ENCODE measurements at regions not wholly inside any gene's neighbourhood (a gene's known extent, or its start where the extent isn't known, plus 50 kb on each side); places are given as distances from the start of the nearest gene placed in this dataset.

DNA sequence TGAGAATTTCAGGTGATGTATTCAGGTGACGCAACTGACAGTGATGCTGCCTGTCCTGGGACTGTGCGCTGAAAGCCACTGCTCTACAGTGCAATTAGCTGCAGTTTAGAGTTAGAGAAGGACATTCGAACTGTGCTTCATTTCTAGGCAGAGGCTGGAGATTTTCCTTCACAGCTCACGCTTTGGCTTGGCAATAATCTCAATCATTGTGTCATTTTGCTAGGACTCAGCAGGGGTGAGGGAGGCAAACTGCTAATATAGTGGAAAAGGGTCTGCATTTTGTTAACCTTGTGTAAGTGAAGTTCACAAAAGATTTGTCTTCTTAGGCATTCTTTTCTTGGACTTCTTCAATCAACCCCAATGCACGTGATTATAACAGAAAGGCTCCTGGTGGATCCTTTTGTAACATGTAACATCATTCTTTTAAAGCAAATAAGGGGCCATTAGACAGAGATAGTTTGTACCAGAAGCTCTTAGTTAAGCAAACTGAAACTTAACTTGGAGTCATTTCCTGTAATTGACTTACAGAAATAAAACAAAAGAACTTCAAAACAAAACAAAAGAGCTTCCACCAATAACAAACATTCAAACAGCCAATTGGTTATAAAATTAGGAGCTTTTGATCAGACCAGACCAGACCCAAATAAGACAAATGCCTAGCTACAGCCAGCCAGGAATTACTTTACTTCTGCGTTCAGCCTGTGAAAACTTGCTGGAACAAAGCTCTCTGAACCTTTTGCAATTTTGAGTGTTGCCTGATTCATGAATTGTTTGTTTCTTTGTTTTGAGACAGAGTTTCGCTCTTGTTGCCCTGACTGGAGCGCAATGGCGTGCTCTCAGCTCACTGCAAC is 1376.3 kb upstream of the CELF4 start:
- DNase-seq (ENCODE audit: low spot score in 2 of 2) = no peak
- no peak for TF ChIP-seq POLR2A (IDR thresholded peaks at IDR 0.05)
- TF ChIP-seq EP300 (IDR thresholded peaks at IDR 0.05) = no peak
- TF ChIP-seq, protein P1, sequence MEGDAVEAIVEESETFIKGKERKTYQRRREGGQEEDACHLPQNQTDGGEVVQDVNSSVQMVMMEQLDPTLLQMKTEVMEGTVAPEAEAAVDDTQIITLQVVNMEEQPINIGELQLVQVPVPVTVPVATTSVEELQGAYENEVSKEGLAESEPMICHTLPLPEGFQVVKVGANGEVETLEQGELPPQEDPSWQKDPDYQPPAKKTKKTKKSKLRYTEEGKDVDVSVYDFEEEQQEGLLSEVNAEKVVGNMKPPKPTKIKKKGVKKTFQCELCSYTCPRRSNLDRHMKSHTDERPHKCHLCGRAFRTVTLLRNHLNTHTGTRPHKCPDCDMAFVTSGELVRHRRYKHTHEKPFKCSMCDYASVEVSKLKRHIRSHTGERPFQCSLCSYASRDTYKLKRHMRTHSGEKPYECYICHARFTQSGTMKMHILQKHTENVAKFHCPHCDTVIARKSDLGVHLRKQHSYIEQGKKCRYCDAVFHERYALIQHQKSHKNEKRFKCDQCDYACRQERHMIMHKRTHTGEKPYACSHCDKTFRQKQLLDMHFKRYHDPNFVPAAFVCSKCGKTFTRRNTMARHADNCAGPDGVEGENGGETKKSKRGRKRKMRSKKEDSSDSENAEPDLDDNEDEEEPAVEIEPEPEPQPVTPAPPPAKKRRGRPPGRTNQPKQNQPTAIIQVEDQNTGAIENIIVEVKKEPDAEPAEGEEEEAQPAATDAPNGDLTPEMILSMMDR (IDR thresholded peaks at IDR 0.05) = no peak
- TF ChIP-seq POLR2AphosphoS5 (IDR thresholded peaks at IDR 0.05) = no peak
- no peaks in the 10 kb centered on the region for H3K4me1 ChIP-seq
- no peaks in the 10 kb centered on the region for H3K36me3 ChIP-seq
- 79% methylated on average over 9 of the region's 9 CpGs for WGBS
- peaks cover 3% of the 10 kb centered on the region for H3K9me3 ChIP-seq
- no peaks in the 10 kb centered on the region for H3K27me3 ChIP-seq
- H3K27ac ChIP-seq = no peak overlapping the region
- no peak overlapping the region for H3K4me3 ChIP-seq

DNA sequence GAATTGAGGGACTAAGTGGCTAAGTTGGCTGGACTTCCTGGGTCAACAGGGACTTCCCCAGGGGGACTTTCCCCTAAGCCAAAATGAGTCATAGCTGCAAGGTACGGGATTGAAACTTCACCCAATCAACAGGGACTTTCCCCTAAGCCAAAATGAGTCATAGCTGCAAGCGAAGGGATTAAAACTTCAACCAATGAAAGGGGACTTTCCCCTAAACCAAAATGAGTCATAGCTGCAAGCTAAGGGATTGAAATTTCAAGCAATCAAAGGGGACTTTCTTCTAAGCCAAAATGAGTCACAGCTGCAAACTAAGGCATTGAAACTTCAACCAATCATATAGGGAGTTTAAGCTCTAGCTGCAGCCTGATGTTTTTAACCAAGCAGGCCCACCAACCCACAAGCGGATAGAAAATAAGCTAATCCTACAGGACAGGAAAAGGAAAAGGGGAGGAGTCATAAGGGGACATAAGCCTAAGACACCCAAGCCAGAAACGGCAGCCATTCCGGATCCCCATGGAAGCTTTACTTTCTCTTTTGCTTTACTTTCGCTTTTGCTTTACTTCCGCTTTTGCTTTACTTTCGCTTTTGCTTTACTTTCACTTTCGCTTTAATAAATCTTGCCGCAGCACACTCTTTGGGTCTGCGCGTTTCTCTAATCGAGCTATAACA is 1375.4 kb upstream of the CELF4 start:
- no peak for TF ChIP-seq POLR2AphosphoS5 (IDR thresholded peaks at IDR 0.05)
- no peak for TF ChIP-seq POLR2A (IDR thresholded peaks at IDR 0.05)
- TF ChIP-seq, protein P1 (IDR thresholded peaks at IDR 0.05) = no peak
- no peak for TF ChIP-seq EP300 (IDR thresholded peaks at IDR 0.05)
- H3K9me3 ChIP-seq = peaks cover 3% of the 10 kb centered on the region
- WGBS = 76% methylated on average over 13 of the region's 13 CpGs
- no peak for DNase-seq (ENCODE audit: low spot score in 2 of 2)
- no peaks in the 10 kb centered on the region for H3K4me1 ChIP-seq
- no peak overlapping the region for H3K27ac ChIP-seq
- H3K27me3 ChIP-seq = no peaks in the 10 kb centered on the region
- H3K36me3 ChIP-seq = no peaks in the 10 kb centered on the region
- H3K4me3 ChIP-seq = no peak overlapping the region

DNA sequence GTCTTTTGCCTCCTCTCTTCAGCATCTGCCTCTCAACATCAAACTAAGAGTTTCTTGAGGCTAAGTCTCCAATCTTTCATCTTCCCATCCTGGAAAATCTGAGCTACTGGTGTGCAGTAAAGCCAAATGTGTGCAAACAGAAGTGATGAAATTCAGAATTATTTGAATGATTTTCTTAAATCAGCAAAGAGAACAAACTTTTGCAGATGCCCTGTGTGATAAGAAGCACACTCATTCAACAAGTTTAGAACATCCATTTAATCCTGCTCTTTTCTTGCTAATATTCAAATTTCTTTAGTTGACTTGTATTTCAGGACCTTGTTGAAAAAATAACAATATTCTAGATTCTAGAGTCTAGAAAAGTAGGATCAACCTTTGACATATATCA is 1374.9 kb upstream of the CELF4 start:
- no peak for DNase-seq (ENCODE audit: low spot score in 2 of 2)
- no peak overlapping the region for H3K4me3 ChIP-seq
- TF ChIP-seq POLR2A (IDR thresholded peaks at IDR 0.05) = no peak
- TF ChIP-seq, protein P1 (IDR thresholded peaks at IDR 0.05) = no peak
- no peak for TF ChIP-seq POLR2AphosphoS5 (IDR thresholded peaks at IDR 0.05)
- no peak for TF ChIP-seq EP300 (IDR thresholded peaks at IDR 0.05)
- no peaks in the 10 kb centered on the region for H3K4me1 ChIP-seq
- no peaks in the 10 kb centered on the region for H3K27me3 ChIP-seq
- peaks cover 3% of the 10 kb centered on the region for H3K9me3 ChIP-seq
- no peak overlapping the region for H3K27ac ChIP-seq
- no peaks in the 10 kb centered on the region for H3K36me3 ChIP-seq

DNA sequence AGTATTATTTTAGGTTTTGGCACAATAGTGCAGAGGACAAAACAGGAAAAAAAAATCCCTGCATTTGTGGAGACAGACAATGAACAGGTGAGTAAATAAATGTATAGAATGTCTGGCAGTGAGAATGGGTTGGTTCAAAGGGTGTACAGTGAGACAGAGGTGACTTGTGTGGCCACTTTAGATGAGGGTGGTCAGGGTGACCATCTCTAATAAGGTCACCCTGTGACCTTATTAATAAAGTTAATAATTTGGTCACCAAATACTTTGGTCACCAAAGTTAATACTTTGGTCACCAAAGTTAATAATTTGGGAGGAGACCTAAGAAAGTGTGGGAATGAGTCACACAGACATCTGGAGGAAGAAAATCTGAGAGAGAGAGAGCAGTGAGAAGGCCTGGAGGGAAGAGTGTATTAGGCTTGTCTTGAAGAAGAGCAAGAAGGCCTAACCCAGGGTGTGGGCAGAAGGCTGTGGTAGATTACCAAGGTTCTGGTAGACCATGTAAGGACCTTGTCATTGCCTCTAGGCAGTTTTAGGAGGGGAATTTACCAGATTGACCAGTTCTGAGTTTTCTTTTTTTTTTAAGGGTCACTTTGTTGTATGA is 1368.4 kb upstream of the CELF4 start:
- Histone ChIP-seq H3K27ac (no peak overlapping the region), H3K9me3 (no peaks in the 10 kb centered on the region), H3K36me3 (no peaks in the 10 kb centered on the region), H3K4me1 (no peaks in the 10 kb centered on the region), H3K4me3 (no peak overlapping the region), H3K27me3 (no peaks in the 10 kb centered on the region)
- TF ChIP-seq POLR2AphosphoS5 (IDR thresholded peaks at IDR 0.05) = no peak
- TF ChIP-seq EP300 (IDR thresholded peaks at IDR 0.05) = no peak
- TF ChIP-seq, protein P1 (IDR thresholded peaks at IDR 0.05) = no peak
- TF ChIP-seq POLR2A (IDR thresholded peaks at IDR 0.05) = no peak
- DNase-seq (ENCODE audit: low spot score in 2 of 2) = no peak

DNA sequence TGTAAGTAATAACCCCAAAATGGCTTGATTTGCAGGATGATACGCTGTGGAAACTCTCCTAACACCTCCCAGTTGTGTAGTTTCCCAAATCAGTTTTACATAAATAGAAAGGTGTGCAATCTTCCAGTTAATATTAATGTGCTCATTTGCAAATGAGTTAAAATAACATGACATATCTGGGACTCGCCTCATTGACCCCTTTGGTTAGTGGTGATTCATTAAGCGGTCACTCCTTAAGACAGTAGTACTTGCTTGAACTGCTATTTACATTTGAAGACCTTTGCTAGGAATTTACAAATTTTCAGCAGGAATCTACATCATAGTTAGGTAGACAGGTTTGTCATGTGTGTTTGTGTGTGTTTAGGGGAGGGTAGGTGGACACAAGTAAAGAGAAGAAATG is 1367.7 kb upstream of the CELF4 start:
- no peak overlapping the region for H3K27ac ChIP-seq
- H3K27me3 ChIP-seq = no peaks in the 10 kb centered on the region
- no peaks in the 10 kb centered on the region for H3K4me1 ChIP-seq
- H3K36me3 ChIP-seq = no peaks in the 10 kb centered on the region
- no peaks in the 10 kb centered on the region for H3K9me3 ChIP-seq
- no peak overlapping the region for H3K4me3 ChIP-seq
- 86% methylated on average over 3 of the region's 3 CpGs for WGBS
- no peak for DNase-seq (ENCODE audit: low spot score in 2 of 2)
- TF ChIP-seq POLR2A (IDR thresholded peaks at IDR 0.05) (no peak), EP300 (IDR thresholded peaks at IDR 0.05) (no peak), POLR2AphosphoS5 (IDR thresholded peaks at IDR 0.05) (no peak)
- TF ChIP-seq, protein P1 (IDR thresholded peaks at IDR 0.05) = no peak
